Left lung (tissue), 4 donors: ENCODE measurements at regions not wholly inside any gene's neighbourhood (a gene's known extent, or its start where the extent isn't known, plus 50 kb on each side); places are given as distances from the start of the nearest gene placed in this dataset.

Source experiments
- ATAC-seq: fragments of 200-7000 bp; cut with Tn5 transposase; one replicate; pipeline ENCODE4 v1.9.1; 2020; ENCODE audit warnings: moderate library complexity
- DNase-seq, 4 donors: peaks; one replicate each; pipeline ENCODE4 v3.0.0-alpha.2; 2013 to 2020
- H3K27ac ChIP-seq, 2 donors: fragments of 200-600 bp; sonication (generic) in 1 of 2; one replicate each; pipeline versions ENCODE4 v1.5.0 to v1.8.0; 2020 to 2021
- H3K27me3 ChIP-seq, 2 donors: fragments of 200-600 bp; sonication (generic) in 1 of 2; one replicate each; pipeline versions ENCODE4 v1.5.0 to v1.8.0; 2020 to 2021
- H3K36me3 ChIP-seq, 2 donors: fragments of 200-600 bp; sonication (generic) in 1 of 2; one replicate each; pipeline versions ENCODE4 v1.5.0 to v1.8.0; 2020 to 2021
- H3K4me1 ChIP-seq, 2 donors: fragments of 200-600 bp; one replicate each; pipeline ENCODE4 v1.8.0; 2021
- H3K4me3 ChIP-seq, 2 donors: fragments of 200-600 bp; sonication (generic) in 1 of 2; one replicate each; pipeline versions ENCODE4 v1.5.0 to v1.8.0; 2020 to 2021; ENCODE audit warnings: mild to moderate bottlenecking in 1 of 2
- H3K9me3 ChIP-seq, 2 donors: fragments of 200-600 bp; sonication (generic) in 1 of 2; one replicate each; pipeline versions ENCODE4 v1.5.0 to v1.8.0; 2020 to 2021
- CTCF ChIP-seq, 2 donors: fragments of 200-600 bp; sonication (generic) in 1 of 2; IDR thresholded peaks; one replicate each; pipeline versions ENCODE4 v1.5.0 to v1.8.0; 2021; ENCODE audit warnings: antibody characterized with exemption in 2 of 2
- intact Hi-C, 2 donors: fragments of 100-400 bp; cut with DNase I; formaldehyde crosslinking; loops; one replicate each; pipeline versions ENCODE4 v1.11.2 to v1.14.2; 2022
- donor health status: DM: no; HTN: yes; CAD: no.
- donor health status: DM: no; HTN: no; CAD: no.

GRCh38 chr12:16828891-16829290 is 222.9 kb upstream of the LMO3 start:
- intact Hi-C loops, result no loop called here
- DNase-seq (no peak), ATAC-seq (no peak)
- Histone ChIP-seq H3K4me1 (no peaks in the 10 kb centered on the region), H3K36me3 (no peaks in the 10 kb centered on the region), H3K4me3 (no peak overlapping the region), H3K27me3 (no peaks in the 10 kb centered on the region), H3K9me3 (peaks cover 0 to 6% of the 10 kb centered on the region in 2 donors), H3K27ac (no peak overlapping the region)
- no peak for TF ChIP-seq CTCF (IDR thresholded peaks at IDR 0.05)

GRCh38 chr12:16807731-16808130 is 201.8 kb upstream of the LMO3 start:
- DNase-seq, result no peak
- TF ChIP-seq CTCF (IDR thresholded peaks at IDR 0.05), result no peak
- Histone ChIP-seq H3K27ac (no peak overlapping the region), H3K4me1 (no peaks in the 10 kb centered on the region), H3K9me3 (peaks cover 0 to 10% of the 10 kb centered on the region in 2 donors), H3K27me3 (no peaks in the 10 kb centered on the region), H3K4me3 (no peak overlapping the region), H3K36me3 (no peaks in the 10 kb centered on the region)
- ATAC-seq, result no peak
- intact Hi-C loops, result no loop called here

- Histone ChIP-seq H3K36me3 (no peaks in the 10 kb centered on the region), H3K4me3 (no peak overlapping the region), H3K27ac (no peak overlapping the region), H3K9me3 (no peaks in the 10 kb centered on the region), H3K27me3 (no peaks in the 10 kb centered on the region), H3K4me1 (no peaks in the 10 kb centered on the region)
- intact Hi-C loops, result no loop called here
- no peak for TF ChIP-seq CTCF (IDR thresholded peaks at IDR 0.05)
- ATAC-seq (no peak), DNase-seq (no peak)
These were observed 190.2 kb upstream of the LMO3 start for GRCh38 chr12:16796168-16796567.

GRCh38 chr12:16789204-16789790 is 183.3 kb upstream of the LMO3 start:
- no peaks in the 10 kb centered on the region for H3K27me3 ChIP-seq
- no peak for ATAC-seq
- intact Hi-C loops, result no loop called here
- peak in 1 of 4 donors; percentile 7 for DNase-seq
- H3K36me3 ChIP-seq, result no peaks in the 10 kb centered on the region
- TF ChIP-seq CTCF (IDR thresholded peaks at IDR 0.05), result no peak
- no peaks in the 10 kb centered on the region for H3K9me3 ChIP-seq
- H3K4me3 ChIP-seq, result no peak overlapping the region
- no peak overlapping the region for H3K27ac ChIP-seq
- H3K4me1 ChIP-seq, result no peaks in the 10 kb centered on the region

- Histone ChIP-seq H3K4me3 (no peak overlapping the region), H3K9me3 (no peaks in the 10 kb centered on the region), H3K36me3 (no peaks in the 10 kb centered on the region), H3K27me3 (no peaks in the 10 kb centered on the region), H3K4me1 (no peaks in the 10 kb centered on the region), H3K27ac (no peak overlapping the region)
- TF ChIP-seq CTCF (IDR thresholded peaks at IDR 0.05), result no peak
- DNase-seq (no peak), ATAC-seq (no peak)
- intact Hi-C loops, result no loop called here
These were observed 182.7 kb upstream of the LMO3 start for GRCh38 chr12:16788506-16789203.
